Upper lobe of left lung (tissue), 4 donors: ENCODE measurements at regions not wholly inside any gene's neighbourhood (a gene's known extent, or its start where the extent isn't known, plus 50 kb on each side); places are given as distances from the start of the nearest gene placed in this dataset.

ENCODE experiments used
- EP300 ChIP-seq, 4 donors: sonication (generic); formaldehyde crosslinking; IDR thresholded peaks; one replicate each; pipeline ENCODE4 v1.5.1; 2017; ENCODE audit warnings: antibody characterized with exemption in 4 of 4, control low read depth in 2 of 4
- POLR2A ChIP-seq, 4 donors: fragments of 450-650 bp; IDR thresholded peaks; one replicate each; pipeline ENCODE4 v1.5.1; 2016 to 2017; ENCODE audit warnings: antibody characterized with exemption in 4 of 4, mild to moderate bottlenecking in 2 of 4
- POLR2AphosphoS5 ChIP-seq, 2 donors: sonication (generic); formaldehyde crosslinking; IDR thresholded peaks; one replicate each; pipeline ENCODE4 v1.5.1; 2017; ENCODE audit warnings: antibody characterized with exemption in 2 of 2
- TF ChIP-seq, protein P1 (sequence below), 6 experiments: fragments of 450-650 bp in 4 of 6; fragments of 200-600 bp in 2 of 6; sonication (generic) in 2 of 6; IDR thresholded peaks; one replicate each; pipeline ENCODE4 v1.5.1; 2016 to 2019; ENCODE audit warnings: antibody characterized with exemption in 6 of 6

- no peak for TF ChIP-seq POLR2AphosphoS5 (IDR thresholded peaks at IDR 0.05)
- TF ChIP-seq, protein P1, sequence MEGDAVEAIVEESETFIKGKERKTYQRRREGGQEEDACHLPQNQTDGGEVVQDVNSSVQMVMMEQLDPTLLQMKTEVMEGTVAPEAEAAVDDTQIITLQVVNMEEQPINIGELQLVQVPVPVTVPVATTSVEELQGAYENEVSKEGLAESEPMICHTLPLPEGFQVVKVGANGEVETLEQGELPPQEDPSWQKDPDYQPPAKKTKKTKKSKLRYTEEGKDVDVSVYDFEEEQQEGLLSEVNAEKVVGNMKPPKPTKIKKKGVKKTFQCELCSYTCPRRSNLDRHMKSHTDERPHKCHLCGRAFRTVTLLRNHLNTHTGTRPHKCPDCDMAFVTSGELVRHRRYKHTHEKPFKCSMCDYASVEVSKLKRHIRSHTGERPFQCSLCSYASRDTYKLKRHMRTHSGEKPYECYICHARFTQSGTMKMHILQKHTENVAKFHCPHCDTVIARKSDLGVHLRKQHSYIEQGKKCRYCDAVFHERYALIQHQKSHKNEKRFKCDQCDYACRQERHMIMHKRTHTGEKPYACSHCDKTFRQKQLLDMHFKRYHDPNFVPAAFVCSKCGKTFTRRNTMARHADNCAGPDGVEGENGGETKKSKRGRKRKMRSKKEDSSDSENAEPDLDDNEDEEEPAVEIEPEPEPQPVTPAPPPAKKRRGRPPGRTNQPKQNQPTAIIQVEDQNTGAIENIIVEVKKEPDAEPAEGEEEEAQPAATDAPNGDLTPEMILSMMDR (IDR thresholded peaks at IDR 0.05): no peak
- no peak for TF ChIP-seq POLR2A (IDR thresholded peaks at IDR 0.05)
- TF ChIP-seq EP300 (IDR thresholded peaks at IDR 0.05): no peak
Measured at GRCh38 chr13:44662515-44662914, 86.4 kb upstream of the TSC22D1 start.
